Urothelium cell line (cell line): ENCODE measurements at regions not wholly inside any gene's neighbourhood (a gene's known extent, or its start where the extent isn't known, plus 50 kb on each side); places are given as distances from the start of the nearest gene placed in this dataset.
"Not testable (repeated sequence)": the region's sequence is repeated elsewhere in the genome, so short reads cannot be mapped to it uniquely, and the experiment has no call there.

Source experiments
- DNase-seq: peaks from one replicate; pipeline ENCODE4 v3.0.0; 2011; ENCODE audit warnings: low spot score, mixed read lengths
- FAIRE-seq: peaks from 2 replicates; lab custom pipeline; 2011; peaks lifted over from hg19 to GRCh38; lab: Jason Lieb, UNC

DNA sequence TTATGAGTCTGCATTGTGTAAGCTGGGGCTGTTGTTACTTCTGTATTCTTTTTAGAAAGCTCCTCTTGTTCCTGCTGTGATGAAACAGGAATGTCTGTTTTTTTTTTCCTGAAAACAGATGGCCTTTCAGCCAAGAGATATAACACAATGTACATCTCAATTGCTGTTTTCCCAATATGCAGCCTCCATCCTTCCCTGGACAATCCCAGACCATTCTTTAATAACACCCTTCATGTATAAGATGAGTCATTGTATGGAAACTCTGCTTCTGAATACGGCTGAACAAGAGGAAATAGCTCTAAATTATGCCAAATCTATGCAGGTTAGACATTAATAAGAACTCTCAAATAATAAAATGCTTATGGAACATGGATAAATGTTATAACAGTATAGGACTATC lies 60.2 kb upstream of the LRRC4C start:
- DNase-seq (no peak), FAIRE-seq (no peak)

DNA sequence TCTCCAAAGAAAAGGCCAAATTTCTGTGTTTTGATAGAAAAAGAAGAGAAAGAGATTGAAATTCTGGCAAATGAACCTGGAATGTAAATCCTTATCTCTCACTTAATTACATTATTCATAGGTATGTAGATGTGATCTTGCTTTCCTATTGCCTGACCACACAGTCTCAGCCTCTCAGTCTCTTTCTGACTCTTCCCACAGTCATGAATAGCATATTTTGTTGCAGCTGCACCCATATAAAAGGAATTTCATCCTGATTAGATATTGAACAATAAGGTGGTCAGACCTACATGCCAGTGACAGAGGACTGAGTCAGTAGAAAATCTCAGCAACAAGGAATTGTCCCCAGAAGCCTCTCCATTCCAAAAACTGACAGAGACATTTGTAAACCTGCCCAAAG lies 62.9 kb upstream of the LRRC4C start:
- DNase-seq = no peak

DNA sequence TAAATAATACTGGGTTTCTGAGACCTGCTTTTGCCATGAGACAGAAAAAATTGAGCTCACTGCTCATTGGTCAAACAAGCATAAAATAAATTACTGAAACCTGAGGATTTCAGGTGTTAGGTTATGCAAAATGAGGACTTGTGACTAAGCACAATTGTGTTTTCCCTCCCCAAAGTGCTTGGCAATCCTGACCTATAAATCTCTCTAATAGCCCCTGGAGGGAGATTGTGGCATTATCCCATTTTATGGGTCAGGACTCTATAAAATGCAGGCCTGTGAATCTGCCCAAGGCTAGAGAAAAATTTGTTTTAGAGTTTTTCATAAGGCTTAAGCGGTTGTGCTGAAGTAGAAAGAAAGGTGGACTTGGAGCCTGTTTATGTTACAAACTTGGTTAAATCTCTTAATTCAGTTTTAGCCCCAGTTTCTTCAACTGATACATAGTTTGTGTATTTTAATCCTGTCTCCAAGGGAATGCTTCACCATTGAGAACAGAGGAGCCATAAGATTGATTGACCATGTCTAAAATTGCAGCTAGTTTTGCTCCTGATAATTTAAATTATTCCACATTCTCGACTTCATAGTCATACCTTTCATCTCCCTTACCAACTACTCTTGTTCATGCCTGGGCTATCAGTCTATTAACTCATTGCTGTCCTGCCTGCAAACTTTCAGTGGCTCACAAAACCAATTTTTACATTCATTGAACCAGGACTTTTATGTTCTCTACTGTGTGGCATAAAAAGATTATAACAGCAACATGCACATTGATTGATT lies 63.6 kb upstream of the LRRC4C start:
- FAIRE-seq (no peak), DNase-seq (no peak)

More for the DNA sequence above, 62.9 kb upstream of the LRRC4C start:
- no peak for FAIRE-seq

DNA sequence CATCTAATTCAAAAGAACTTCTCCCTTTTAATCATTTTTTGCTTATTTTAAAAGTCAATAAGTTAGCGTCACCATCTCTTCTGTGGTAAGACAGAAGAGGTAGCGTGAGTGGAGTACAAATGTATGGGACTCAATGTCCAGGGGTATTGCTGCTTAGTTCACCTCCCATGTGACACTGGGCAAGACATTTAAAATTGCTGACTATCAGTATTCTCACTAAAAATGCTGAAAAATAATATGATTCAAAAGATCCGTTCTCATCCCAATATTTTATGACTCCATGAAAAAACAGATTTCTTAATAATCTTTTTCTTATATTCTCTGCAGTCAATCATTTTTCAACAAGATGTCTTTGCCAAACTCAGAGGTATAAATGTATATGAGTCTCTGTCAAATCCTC lies 68.1 kb upstream of the LRRC4C start:
- no peak for FAIRE-seq
- DNase-seq = no peak

DNA sequence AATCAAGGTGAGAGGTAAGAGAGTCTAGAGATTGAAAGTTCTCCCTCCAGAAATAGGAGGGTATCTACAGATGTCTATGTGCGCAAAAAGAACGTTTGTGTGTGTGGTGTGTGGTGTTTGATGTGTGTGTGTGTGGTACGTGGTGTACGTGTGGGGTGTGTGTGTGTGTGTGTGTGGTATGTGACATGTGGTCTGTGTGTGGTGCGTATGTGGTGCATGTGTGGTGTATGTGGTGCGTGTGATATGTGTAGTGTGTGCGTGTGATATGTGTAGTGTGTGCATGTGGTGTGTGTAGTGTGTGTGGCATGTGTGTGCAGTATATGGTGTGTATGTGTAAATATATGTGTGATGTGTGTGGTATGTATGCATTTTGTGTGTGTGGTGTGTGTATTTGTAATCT lies 73.0 kb upstream of the LRRC4C start:
- FAIRE-seq (peak; percentile 72), DNase-seq (no peak)

DNA sequence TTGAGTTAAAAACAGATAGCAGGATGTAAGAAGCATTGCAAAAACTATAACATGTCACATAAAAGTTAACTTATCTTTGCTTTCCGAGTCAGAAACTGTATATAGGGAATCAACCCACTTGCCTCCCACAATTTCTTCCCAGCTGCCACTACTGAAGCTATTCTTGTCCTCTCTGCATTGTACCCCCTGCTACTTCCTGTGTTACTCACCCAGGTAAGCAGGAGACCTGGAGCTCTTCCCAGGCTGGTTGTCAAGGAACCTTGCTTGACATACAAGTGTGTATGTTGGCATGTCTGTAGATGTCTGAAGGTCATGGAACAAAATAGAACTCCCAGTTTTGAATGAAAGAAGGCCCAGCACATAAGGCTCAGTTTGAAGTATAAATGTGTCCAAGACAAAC lies 74.3 kb upstream of the LRRC4C start:
- DNase-seq (no peak), FAIRE-seq (no peak)

DNA sequence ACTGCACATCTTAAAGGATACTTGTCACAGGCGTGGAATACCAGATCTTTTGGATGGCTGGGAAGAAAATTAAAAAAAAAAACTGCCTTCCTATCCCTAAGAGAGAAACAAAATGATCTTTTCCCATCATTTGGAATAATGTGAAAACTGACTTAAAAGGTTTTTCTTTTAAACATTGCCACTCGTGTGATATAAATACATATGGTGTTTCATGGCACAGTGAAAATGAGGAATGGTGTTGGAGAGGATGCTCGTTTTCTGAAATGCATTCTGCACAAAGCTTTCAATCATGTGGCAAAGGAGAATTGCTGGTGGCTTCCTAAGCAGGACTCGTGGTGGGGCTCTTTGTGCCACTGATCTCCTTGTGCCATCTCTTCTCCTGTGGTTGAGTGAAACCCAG lies 74.9 kb upstream of the LRRC4C start:
- no peak for DNase-seq
- no peak for FAIRE-seq

DNA sequence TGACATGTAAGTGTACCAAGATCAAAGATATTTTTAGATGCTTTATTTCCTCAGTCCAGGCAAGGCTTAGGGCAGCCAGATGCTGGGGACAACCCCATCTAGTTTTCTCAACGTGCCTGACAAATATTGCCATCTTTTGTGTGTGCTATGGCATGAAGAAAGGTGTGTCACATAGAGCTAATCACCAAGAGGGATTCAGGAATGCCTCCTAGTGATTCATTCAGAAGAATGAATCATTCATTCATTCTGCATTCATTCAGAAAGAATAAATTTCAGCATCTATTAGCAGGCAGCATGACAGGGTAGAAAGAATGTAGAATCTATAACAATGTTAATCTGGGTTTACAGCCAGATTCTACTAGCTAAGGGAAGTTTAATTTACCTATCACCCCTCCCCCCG lies 75.4 kb upstream of the LRRC4C start:
- DNase-seq (no peak), FAIRE-seq (no peak)

DNA sequence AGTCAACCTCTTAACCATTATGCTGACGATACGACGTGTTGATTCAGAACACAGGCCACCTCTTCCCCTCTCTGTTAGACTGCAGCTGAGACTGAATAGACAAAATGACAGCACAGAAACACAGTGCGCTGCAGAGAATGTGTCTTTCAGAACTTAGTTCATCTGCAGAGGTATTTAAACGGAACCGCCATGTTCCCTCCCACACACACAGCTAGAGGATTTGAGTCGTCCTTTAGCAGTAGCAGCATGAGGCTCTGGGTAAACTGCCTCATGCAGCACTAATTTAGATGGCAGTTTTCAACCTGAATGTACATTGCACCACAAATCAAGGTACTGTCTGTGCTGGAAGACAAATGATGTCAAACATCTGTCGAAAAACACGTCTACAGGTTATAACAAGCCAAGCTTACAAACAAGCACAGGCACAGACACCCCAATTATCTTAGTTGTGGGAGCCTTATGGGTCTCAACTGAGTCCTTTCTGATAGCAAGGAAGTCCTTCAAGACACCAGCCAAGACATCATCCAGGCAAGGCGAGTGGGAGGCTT lies 76.6 kb upstream of the LRRC4C start:
- DNase-seq = no peak
- no peak for FAIRE-seq

DNA sequence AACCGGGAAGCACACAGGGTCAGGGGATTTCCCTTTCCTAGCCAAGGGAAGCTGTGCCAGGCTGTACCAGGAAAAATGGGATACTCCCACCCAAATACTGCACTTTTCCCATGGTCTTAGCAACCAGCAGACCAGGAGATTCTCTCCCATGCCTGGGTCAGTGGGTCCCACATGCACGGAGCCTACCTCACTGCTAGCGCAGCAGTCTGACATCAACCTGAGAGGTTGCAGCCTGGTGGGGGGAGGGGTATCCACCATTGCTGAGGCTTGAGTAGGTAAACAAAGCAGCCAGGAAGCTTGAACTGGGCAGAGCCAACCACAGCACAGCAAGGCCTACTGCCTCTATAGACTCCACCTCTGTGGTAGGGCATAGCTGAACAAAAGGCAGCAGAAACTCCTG lies 85.5 kb upstream of the LRRC4C start:
- not testable (repeated sequence) for FAIRE-seq, DNase-seq

DNA sequence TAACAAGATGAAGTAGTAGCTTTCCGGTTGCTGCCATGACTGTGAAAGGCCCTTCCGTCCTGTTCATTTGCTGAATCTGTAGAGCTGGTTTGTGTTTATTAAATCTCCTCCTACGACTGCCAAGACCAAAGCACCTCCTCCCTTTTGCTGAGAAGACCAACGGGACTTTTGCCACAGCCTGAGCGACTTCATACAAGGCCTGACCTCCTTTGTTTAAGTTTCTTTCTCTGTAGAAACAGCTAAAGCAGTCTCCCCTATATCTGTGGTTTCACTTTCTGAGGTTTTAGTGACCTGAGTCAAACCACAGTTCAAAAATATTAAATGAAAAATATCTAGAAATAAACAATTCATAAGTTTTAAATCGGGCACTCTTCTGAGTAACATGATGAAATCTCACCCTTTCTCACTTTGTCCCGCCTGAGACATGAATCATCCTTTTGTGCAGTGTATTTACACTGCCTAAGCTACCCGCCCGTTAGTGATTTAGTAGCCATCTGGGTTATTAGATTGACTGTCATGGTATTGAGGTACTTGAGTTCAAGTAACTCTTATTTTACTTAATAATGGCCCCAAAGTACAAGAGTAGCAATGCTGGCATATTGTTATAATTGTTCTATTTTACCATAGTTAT lies 119.1 kb upstream of the LRRC4C start:
- FAIRE-seq (no peak), DNase-seq (peak; percentile 21)

DNA sequence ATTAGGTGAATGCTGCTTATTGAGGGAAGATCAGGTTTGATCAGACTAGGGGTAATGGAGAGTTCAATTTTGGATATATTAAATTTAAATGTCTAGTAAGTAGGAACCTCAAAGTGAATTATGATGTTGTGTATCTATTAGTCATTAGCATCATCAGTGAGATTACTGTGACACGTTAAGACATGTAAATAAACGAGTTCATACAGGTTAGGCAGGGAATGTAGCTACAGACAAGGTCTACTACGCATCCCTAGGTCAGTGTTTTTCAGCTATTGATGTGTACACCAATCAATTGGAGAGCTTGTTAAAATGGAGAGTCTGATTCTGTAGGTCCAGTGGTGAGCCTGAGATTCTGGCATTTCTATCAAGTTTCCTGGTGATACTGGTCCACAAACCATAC lies 120.1 kb upstream of the LRRC4C start:
- FAIRE-seq (no peak), DNase-seq (no peak)

DNA sequence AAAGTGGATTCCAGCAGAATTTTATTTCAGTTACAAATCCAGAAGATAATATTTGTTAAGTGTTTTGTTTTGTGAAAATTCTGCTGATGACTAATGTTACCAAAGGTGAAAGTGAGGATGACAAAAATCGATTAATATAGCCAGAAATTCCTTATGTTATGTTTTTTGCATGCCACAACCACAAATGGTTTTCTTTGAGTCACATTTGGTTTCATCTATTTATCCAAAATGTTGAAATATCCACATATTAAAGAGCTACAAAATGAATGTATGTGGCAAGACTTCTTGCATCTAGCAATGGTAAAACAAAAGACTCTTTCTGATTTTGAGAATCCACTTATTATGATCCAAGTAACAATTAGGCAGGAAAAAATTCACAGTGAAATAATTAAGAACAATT lies 150.1 kb upstream of the LRRC4C start:
- DNase-seq = no peak
- FAIRE-seq = no peak

DNA sequence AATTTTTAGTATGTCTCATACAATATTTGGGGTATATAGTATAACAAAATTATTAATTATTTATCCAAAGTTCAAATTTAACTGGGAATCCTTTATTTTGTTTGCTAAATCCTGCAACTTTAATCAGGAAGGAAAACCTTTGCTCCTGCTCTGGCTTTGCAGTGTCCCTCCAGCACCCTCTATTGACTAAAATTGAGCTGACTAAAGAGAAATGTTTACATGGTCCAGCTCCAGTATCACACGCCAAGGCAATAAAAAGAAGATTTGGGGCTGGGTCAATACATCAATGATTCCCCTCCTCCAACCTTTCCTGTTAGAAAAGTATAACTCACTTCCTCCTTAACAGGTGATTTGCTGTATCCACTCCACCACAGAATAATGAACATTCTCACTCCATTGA lies 153.0 kb upstream of the LRRC4C start:
- FAIRE-seq (no peak), DNase-seq (no peak)

DNA sequence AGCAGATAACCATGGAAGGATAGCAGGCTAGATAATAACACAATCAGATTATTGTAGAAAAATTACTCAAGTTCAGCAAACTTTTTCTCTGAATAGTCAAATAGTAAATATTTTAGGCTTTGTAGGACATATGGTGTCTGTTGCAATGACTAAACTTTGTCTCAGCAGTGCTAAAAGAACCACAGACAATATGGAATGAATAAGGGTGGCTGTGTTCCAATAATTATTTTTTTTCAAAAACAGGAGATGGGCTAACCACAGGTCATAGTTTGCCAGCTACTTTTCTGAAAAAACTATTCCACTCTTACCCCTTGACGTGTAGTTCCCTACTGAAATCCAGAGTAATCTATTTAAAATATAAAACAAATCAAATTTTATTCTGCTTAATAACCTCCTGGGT lies 153.9 kb upstream of the LRRC4C start:
- DNase-seq = no peak

DNA sequence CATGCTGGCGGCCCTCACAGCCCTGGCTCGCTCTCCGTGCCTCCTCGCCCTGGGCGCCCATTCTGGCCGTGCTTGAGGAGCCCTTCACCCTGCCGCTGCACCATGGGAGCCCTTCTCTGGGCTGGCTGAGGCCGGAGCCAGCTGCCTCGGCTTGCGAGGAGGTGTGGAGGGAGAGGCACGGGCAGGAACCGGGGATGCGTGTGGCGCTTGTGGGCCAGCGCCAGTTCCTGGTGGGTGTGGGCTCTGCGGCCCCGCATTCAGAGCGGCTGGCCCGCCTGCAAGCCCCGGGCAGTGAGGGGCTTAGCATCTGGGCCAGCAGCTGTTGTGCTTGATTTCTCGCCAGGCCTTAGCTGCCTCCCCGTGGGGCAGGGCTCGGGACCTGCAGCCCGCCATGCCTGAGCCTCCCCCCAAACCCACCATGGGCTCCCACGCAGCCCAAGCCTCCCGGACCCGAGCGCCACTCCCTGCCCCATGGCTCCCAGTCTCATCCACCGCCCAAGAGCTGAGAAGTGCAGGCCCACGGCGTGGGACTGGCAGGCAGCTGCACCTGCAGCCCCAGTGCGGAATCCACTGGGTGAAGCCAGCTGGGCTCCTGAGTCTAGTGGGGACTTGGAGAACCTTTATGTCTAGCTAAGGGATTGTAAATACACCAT lies 163.4 kb upstream of the LRRC4C start:
- DNase-seq (no peak), FAIRE-seq (no peak)

More for the DNA sequence above, 153.9 kb upstream of the LRRC4C start:
- no peak for FAIRE-seq

DNA sequence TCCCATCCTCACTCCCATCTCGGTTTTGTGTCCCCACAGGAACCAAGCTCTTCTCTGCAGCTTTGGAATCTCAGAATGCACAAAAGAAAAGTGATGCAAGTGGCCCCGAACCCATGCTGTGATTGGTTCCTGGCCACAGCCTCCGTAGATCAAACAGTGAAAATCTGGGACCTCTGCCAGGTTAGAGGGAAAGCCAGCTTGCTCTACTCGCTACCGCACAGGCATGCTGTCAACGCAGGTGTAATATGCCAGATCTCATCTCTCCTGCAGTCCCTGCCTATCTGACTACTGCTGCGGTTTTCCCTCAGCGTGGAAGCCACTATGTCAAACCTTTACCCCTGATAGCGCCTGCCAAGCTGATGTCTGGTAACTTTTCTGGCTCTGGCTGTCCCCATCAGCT lies 200.5 kb upstream of the LRRC4C start:
- peak; percentile 28 for DNase-seq
- FAIRE-seq = peak; percentile 32

DNA sequence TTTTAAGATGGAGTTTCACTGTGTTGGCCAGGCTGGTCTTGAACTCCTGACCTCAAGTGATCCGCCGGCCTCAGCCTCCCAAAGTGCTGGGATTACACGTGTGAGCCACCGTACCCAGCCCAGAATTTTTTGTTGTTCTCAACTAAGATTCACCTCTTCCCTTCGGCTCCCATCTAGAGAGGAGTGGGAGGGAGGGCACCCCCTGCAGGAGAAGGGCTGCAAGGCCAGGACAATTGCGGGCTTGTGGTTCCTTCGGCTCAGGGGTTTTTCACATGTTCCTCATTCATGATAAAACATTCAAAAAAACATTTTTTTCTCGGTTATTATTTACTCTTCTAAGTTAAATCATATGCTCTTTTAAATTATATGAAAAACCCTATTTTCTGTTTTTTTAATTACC lies 201.1 kb upstream of the LRRC4C start:
- no peak for FAIRE-seq
- no peak for DNase-seq

DNA sequence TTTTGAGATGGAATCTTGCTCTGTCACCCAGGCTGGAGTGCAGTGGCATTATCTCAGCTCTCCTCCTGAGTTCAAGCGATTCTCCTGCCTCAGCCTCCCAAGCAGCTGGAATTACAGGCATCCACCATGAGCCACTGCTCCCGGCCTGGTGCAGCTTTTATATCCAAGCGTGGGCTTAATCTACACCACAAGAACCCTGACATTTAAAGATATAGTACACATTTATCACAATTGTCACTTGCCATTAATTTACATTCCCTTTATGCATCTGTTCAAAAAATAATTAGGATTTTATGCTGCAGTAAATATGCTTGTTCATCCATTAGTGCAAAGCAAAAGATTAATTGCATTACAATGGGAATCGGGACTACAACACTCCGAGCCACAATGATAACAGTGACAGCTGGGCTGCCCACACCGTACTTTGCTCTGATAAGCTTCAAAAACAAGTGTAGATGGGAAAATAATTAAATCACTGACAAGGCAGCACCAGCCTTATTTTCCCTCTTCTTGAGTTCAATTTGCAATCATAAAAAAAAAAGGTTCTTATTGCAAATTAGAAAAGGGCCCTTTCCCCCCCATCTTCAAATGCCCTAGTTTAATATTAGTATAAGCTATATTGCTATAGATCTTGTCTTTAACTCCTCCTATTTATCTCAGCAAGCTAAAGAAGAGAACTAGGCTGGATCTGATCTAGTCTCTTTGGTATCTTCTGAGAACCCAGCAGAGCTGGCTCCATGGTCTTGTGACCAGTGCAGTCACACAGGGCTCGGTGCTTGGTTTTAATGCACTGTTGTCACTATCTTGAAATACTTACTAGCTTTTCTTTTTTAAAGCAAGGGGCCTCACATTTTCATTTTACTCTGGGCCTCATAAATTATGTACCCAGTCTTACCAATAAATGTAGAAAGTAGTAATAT lies 206.2 kb upstream of the LRRC4C start:
- DNase-seq (no peak), FAIRE-seq (no peak)

DNA sequence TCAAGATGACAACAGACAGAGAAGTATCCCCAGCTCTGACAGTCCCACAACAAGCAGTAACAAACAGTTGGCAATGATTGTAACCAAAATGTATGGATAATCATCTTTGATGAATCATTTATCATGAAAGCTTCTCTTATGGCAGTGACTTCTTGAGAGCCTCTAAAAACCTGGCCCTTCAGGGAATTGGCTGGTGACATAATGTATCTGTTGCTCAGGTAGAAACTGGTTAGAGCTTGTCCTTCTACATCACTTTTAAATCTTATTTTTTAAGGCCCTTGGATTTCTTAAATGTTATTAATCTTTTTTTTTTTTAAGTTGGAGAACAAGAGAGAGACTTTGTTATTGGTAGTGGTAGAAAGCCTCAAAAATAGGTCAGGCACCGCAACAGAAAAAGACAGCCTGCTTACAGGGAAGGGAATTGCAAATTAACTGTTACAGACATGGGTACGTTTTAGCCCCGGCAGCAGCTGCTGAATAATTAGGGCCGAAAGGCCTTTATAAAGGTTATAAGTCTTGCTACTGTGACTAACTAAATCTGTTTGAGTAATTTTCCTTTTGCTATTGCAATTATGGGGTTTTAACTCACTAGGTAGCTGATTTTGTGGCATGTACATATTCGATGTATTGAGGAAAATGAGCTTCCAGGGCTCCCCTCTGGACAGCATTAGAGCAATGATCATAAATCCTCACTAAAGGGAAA lies 207.7 kb upstream of the LRRC4C start:
- no peak for DNase-seq
- no peak for FAIRE-seq
